LNCaP clone FGC (cell line): ENCODE measurements at regions not wholly inside any gene's neighbourhood (a gene's known extent, or its start where the extent isn't known, plus 50 kb on each side); places are given as distances from the start of the nearest gene placed in this dataset.

Source experiments
- DNase-seq: peaks from one replicate; pipeline ENCODE4 v3.0.0-alpha.2; 2011; ENCODE audit warnings: low read depth
- H3K4me3 ChIP-seq: 2 replicates; pipeline ENCODE4 v1.5.1; 2011; ENCODE audit warnings: mild to moderate bottlenecking, low read depth, low read length, control low read depth
- CTCF ChIP-seq: IDR thresholded peaks from 2 replicates; pipeline ENCODE4 v1.5.1; 2012; ENCODE audit warnings: mild to moderate bottlenecking; ENCODE audit not compliant: control insufficient read depth, insufficient read depth; ENCODE audit errors: extremely low read depth

- TF ChIP-seq CTCF, result no peak
- DNase-seq, result no peak
- H3K4me3 ChIP-seq, result no peak overlapping the region
These were observed 256.4 kb upstream of the FGGY start for GRCh38 chr1:59040486-59040885.

- no peak for TF ChIP-seq CTCF
- H3K4me3 ChIP-seq, result no peak overlapping the region
- no peak for DNase-seq
These were observed 255.1 kb upstream of the FGGY start for GRCh38 chr1:59041646-59042277.

GRCh38 chr1:59043796-59044195 is 253.1 kb upstream of the FGGY start:
- DNase-seq, result peak; percentile 34
- no peak overlapping the region for H3K4me3 ChIP-seq
- TF ChIP-seq CTCF, result no peak

GRCh38 chr1:59044535-59045121 is 252.3 kb upstream of the FGGY start:
- DNase-seq, result no peak
- H3K4me3 ChIP-seq, result no peak overlapping the region
- TF ChIP-seq CTCF, result no peak

GRCh38 chr1:59045137-59045536 is 251.8 kb upstream of the FGGY start:
- H3K4me3 ChIP-seq, result no peak overlapping the region
- TF ChIP-seq CTCF, result no peak
- no peak for DNase-seq

- TF ChIP-seq CTCF, result no peak
- no peak overlapping the region for H3K4me3 ChIP-seq
- no peak for DNase-seq
These were observed 251.3 kb upstream of the FGGY start for GRCh38 chr1:59045636-59046035.

- no peak for DNase-seq
- TF ChIP-seq CTCF, result no peak
- H3K4me3 ChIP-seq, result no peak overlapping the region
These were observed 250.8 kb upstream of the FGGY start for GRCh38 chr1:59046134-59046533.
